ENCODE measurements at regions not wholly inside any gene's neighbourhood (a gene's known extent, or its start where the extent isn't known, plus 50 kb on each side); places are given as distances from the start of the nearest gene placed in this dataset.

- no peak overlapping the region for H3K27ac ChIP-seq
- TF ChIP-seq FOXP2 (optimal IDR thresholded peaks at IDR 0.05; ENCODE audit: control extremely low read depth, extremely low read length, insufficient read depth) (no peak), POLR2AphosphoS5 (IDR thresholded peaks at IDR 0.05; ENCODE audit: borderline replicate concordance, low read depth, low read length) (no peak), EZH2 (IDR thresholded peaks at IDR 0.05) (no peak)
- no peaks in the 10 kb centered on the region for H3K36me3 ChIP-seq (ENCODE audit: insufficient read depth, low read length)
- H3K9ac ChIP-seq (ENCODE audit: insufficient read length), result no peak overlapping the region
- no peak for DNase-seq (ENCODE audit: low read depth, low spot score)
- H3K9me3 ChIP-seq (ENCODE audit: low read depth, low read length), result no peaks in the 10 kb centered on the region
- no peak overlapping the region for H3K4me3 ChIP-seq
These were observed 406.4 kb upstream of the CLINT1 start for GRCh38 chr5:158265346-158265745.

DNA sequence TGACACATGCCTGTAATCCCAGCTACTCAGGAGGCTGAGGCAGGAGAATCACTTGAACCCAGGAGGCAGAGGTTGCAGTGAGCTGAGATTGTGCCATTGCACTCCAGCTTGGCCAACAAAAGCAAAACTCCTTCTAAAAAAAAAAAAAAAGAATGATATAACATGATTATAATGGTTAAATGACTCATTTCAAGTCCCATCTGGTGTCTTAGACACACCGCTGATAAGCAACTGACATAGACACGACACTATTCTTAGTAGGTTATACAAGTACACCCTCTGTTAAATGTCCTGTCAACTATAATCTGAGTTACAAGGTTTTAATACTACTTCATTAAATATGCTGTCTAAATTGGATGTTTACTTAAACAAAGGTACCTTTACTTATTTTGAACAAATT, 405.3 kb upstream of the CLINT1 start:
- no peak overlapping the region for H3K4me3 ChIP-seq
- no peak for TF ChIP-seq FOXP2 (optimal IDR thresholded peaks at IDR 0.05; ENCODE audit: control extremely low read depth, extremely low read length, insufficient read depth)
- TF ChIP-seq EZH2 (IDR thresholded peaks at IDR 0.05), result no peak
- TF ChIP-seq POLR2AphosphoS5 (IDR thresholded peaks at IDR 0.05; ENCODE audit: borderline replicate concordance, low read depth, low read length), result no peak
- no peaks in the 10 kb centered on the region for H3K9me3 ChIP-seq (ENCODE audit: low read depth, low read length)
- H3K9ac ChIP-seq (ENCODE audit: insufficient read length), result no peak overlapping the region
- no peak overlapping the region for H3K27ac ChIP-seq
- DNase-seq (ENCODE audit: low read depth, low spot score), result no peak
- no peaks in the 10 kb centered on the region for H3K36me3 ChIP-seq (ENCODE audit: insufficient read depth, low read length)

- H3K4me3 ChIP-seq, result no peak overlapping the region
- H3K36me3 ChIP-seq (ENCODE audit: insufficient read depth, low read length), result no peaks in the 10 kb centered on the region
- TF ChIP-seq FOXP2 (optimal IDR thresholded peaks at IDR 0.05; ENCODE audit: control extremely low read depth, extremely low read length, insufficient read depth), result no peak
- no peak for TF ChIP-seq EZH2 (IDR thresholded peaks at IDR 0.05)
- TF ChIP-seq POLR2AphosphoS5 (IDR thresholded peaks at IDR 0.05; ENCODE audit: borderline replicate concordance, low read depth, low read length), result no peak
- no peak for DNase-seq (ENCODE audit: low read depth, low spot score)
- H3K9ac ChIP-seq (ENCODE audit: insufficient read length), result no peak overlapping the region
- no peaks in the 10 kb centered on the region for H3K9me3 ChIP-seq (ENCODE audit: low read depth, low read length)
- no peak overlapping the region for H3K27ac ChIP-seq
These were observed 402.9 kb upstream of the CLINT1 start for GRCh38 chr5:158261674-158262367.

DNA sequence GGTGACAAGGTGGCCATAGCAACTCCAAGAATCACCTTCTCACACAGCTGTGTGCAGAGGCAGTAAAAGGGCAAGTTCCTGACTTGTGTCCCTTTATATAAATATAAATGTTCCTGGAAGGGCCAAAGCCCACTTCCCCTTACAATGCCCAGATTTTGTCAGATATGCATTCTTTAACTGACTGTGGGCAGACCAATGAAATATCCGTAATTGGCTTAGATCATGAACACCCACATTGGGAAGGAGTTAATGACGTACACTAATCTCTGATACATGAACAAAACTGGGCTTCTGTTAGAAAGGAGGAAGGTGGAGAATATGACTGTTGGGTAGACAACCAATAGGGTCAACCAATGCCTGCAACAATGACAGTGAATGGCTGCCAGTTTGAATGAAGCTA, 397.2 kb upstream of the CLINT1 start:
- Histone ChIP-seq H3K36me3 (ENCODE audit: insufficient read depth, low read length) (no peaks in the 10 kb centered on the region), H3K27ac (no peak overlapping the region), H3K4me3 (no peak overlapping the region), H3K9me3 (ENCODE audit: low read depth, low read length) (no peaks in the 10 kb centered on the region), H3K9ac (ENCODE audit: insufficient read length) (no peak overlapping the region)
- no peak for TF ChIP-seq FOXP2 (optimal IDR thresholded peaks at IDR 0.05; ENCODE audit: control extremely low read depth, extremely low read length, insufficient read depth)
- no peak for TF ChIP-seq POLR2AphosphoS5 (IDR thresholded peaks at IDR 0.05; ENCODE audit: borderline replicate concordance, low read depth, low read length)
- TF ChIP-seq EZH2 (IDR thresholded peaks at IDR 0.05), result no peak
- DNase-seq (ENCODE audit: low read depth, low spot score), result no peak

DNA sequence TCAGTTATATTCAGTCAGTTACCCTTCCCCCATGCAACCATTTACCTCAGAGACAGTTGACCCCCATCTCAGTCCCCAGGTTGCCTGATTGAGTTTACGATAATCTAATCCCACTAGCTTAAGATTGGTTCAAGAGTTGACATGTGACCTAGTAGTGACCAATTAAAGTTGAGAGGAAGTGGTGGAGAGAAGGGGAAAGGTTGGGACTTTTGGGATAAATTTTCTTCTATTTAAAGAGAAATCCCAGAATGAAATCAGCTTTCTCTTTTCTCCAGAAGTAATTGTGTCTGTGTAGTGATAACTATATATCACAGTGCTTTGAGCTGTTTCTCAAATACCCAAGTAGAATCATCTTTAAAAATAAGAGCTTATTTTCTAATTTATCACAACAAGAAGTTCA, 396.7 kb upstream of the CLINT1 start:
- Histone ChIP-seq H3K36me3 (ENCODE audit: insufficient read depth, low read length) (no peaks in the 10 kb centered on the region), H3K4me3 (no peak overlapping the region), H3K27ac (no peak overlapping the region), H3K9me3 (ENCODE audit: low read depth, low read length) (no peaks in the 10 kb centered on the region), H3K9ac (ENCODE audit: insufficient read length) (no peak overlapping the region)
- TF ChIP-seq POLR2AphosphoS5 (IDR thresholded peaks at IDR 0.05; ENCODE audit: borderline replicate concordance, low read depth, low read length), result no peak
- no peak for TF ChIP-seq EZH2 (IDR thresholded peaks at IDR 0.05)
- no peak for TF ChIP-seq FOXP2 (optimal IDR thresholded peaks at IDR 0.05; ENCODE audit: control extremely low read depth, extremely low read length, insufficient read depth)
- DNase-seq (ENCODE audit: low read depth, low spot score), result no peak

GRCh38 chr5:158246661-158247060, 387.7 kb upstream of the CLINT1 start:
- Histone ChIP-seq H3K4me3 (no peak overlapping the region), H3K27ac (no peak overlapping the region), H3K9ac (ENCODE audit: insufficient read length) (no peak overlapping the region), H3K9me3 (ENCODE audit: low read depth, low read length) (no peaks in the 10 kb centered on the region), H3K36me3 (ENCODE audit: insufficient read depth, low read length) (no peaks in the 10 kb centered on the region)
- DNase-seq (ENCODE audit: low read depth, low spot score), result no peak
- TF ChIP-seq POLR2AphosphoS5 (IDR thresholded peaks at IDR 0.05; ENCODE audit: borderline replicate concordance, low read depth, low read length) (no peak), FOXP2 (optimal IDR thresholded peaks at IDR 0.05; ENCODE audit: control extremely low read depth, extremely low read length, insufficient read depth) (no peak), EZH2 (IDR thresholded peaks at IDR 0.05) (no peak)

DNA sequence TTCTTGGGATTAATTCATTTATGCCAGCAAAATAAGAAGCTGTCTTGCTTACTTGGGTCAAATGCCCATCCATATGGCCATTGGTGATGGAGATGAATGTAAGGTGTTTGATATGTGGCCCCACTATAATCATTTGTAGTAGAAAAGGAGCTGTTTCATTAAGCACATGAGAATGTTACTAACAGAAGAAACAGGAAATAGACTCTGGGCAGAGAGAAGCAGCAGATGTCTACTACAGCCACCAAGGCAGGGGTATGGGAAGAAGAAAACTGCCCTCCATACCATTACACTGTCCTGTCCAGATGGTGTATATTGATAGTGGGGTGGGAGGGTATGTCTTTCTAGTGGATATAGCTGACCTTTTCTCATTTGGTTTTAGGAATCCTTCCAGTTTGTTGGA, 386.6 kb upstream of the CLINT1 start:
- Histone ChIP-seq H3K4me3 (no peak overlapping the region), H3K36me3 (ENCODE audit: insufficient read depth, low read length) (no peaks in the 10 kb centered on the region), H3K9me3 (ENCODE audit: low read depth, low read length) (no peaks in the 10 kb centered on the region), H3K27ac (no peak overlapping the region), H3K9ac (ENCODE audit: insufficient read length) (no peak overlapping the region)
- TF ChIP-seq EZH2 (IDR thresholded peaks at IDR 0.05) (no peak), POLR2AphosphoS5 (IDR thresholded peaks at IDR 0.05; ENCODE audit: borderline replicate concordance, low read depth, low read length) (no peak), FOXP2 (optimal IDR thresholded peaks at IDR 0.05; ENCODE audit: control extremely low read depth, extremely low read length, insufficient read depth) (no peak)
- DNase-seq (ENCODE audit: low read depth, low spot score), result no peak

DNA sequence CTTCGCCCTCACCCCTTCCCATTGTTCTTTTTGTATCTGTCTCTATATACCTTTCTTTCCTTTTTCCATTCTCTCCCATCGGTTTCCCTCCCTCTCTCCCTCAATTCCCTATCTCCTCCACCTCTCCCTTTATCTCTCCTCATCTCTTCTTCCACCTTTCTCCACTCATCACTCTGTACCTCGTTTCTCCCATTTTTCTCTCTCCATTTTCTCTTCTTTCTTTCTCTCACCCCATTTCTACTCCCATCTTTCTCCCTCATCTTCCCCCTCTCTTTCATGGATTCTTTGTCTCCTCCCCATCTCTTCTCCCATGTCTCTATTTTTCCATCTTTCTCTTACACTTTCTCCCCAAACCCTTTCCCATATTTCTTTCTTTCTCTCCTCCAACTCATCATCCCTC, 385.9 kb upstream of the CLINT1 start:
- Histone ChIP-seq H3K9me3 (ENCODE audit: low read depth, low read length) (no peaks in the 10 kb centered on the region), H3K4me3 (no peak overlapping the region), H3K27ac (no peak overlapping the region), H3K36me3 (ENCODE audit: insufficient read depth, low read length) (no peaks in the 10 kb centered on the region), H3K9ac (ENCODE audit: insufficient read length) (no peak overlapping the region)
- DNase-seq (ENCODE audit: low read depth, low spot score), result no peak
- TF ChIP-seq EZH2 (IDR thresholded peaks at IDR 0.05), result no peak
- no peak for TF ChIP-seq FOXP2 (optimal IDR thresholded peaks at IDR 0.05; ENCODE audit: control extremely low read depth, extremely low read length, insufficient read depth)
- no peak for TF ChIP-seq POLR2AphosphoS5 (IDR thresholded peaks at IDR 0.05; ENCODE audit: borderline replicate concordance, low read depth, low read length)

Data from SK-N-MC (cell line).